Left ventricle myocardium inferior (tissue), 1 donor: ENCODE measurements at regions not wholly inside any gene's neighbourhood (a gene's known extent, or its start where the extent isn't known, plus 50 kb on each side); places are given as distances from the start of the nearest gene placed in this dataset.

Experiments
- DNase-seq: peaks from one replicate; pipeline ENCODE4 v3.0.0-alpha.2; 2020
- H3K27ac ChIP-seq: fragments of 200-600 bp; replicated peaks from 2 replicates; pipeline ENCODE4 v1.8.0; 2021
- H3K27me3 ChIP-seq: fragments of 200-600 bp; 2 replicates; pipeline ENCODE4 v1.8.0; 2021; ENCODE audit warnings: low read depth
- H3K36me3 ChIP-seq: fragments of 200-600 bp; 2 replicates; pipeline ENCODE4 v1.8.0; 2021
- H3K4me1 ChIP-seq: fragments of 200-600 bp; 2 replicates; pipeline ENCODE4 v1.8.0; 2021
- H3K4me3 ChIP-seq: fragments of 200-600 bp; 2 replicates; pipeline ENCODE4 v1.8.0; 2021; ENCODE audit warnings: mild to moderate bottlenecking, moderate library complexity
- H3K9me3 ChIP-seq: fragments of 200-600 bp; replicated peaks from 2 replicates; pipeline ENCODE4 v1.8.0; 2021
- CTCF ChIP-seq: fragments of 200-600 bp; IDR thresholded peaks from 2 replicates; pipeline ENCODE4 v1.8.0; 2021; ENCODE audit warnings: antibody characterized with exemption, mild to moderate bottlenecking, borderline replicate concordance
- intact Hi-C: fragments of 100-400 bp; cut with micrococcal nuclease; formaldehyde crosslinking; loops from one replicate; pipeline ENCODE4 v1.11.0; 2022
- donor health status: DM: no; HTN: yes; CAD: no; lungs with severe emphysema.

DNA sequence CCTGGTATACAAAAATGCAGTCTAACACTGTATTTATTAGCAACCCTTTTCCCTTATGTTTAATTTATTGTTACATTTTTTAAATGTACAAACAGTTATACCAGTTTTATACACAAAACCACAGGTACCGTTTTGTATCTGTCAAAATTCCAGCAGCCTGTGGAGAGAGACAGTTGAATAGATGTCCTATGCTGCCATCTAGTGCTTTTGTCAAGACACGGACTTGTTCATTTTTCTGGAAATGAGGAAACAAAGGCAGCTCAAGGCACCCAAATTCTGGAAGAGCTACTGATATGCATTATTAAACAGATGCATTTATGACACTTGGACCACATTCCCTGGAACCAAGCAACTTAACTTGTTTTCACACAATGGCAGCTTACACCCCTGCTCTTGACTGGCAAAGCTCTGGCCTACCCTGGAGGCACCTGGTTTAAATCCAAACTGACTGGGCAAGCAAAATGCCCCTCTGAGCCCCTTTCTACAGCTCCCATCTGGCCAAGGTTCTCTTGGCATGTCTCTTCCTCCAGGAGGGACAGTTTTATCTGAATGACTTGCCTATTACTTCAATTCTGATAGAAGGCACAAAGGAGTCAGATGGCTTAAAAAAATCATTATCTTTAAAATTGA, 286.9 kb upstream of the PRKD1 start:
- no peaks in the 10 kb centered on the region for H3K36me3 ChIP-seq
- intact Hi-C loops, result loop anchor here (10.0 kb wide), 1 partner anchor 670 kb away; no protein-coding TSS in a partner anchor
- H3K9me3 ChIP-seq, result no peaks in the 10 kb centered on the region
- no peaks in the 10 kb centered on the region for H3K4me1 ChIP-seq
- peaks cover 13% of the 10 kb centered on the region for H3K27me3 ChIP-seq
- no peak for DNase-seq
- H3K27ac ChIP-seq, result no peak overlapping the region
- no peak overlapping the region for H3K4me3 ChIP-seq
- peak; percentile 68 for TF ChIP-seq CTCF

DNA sequence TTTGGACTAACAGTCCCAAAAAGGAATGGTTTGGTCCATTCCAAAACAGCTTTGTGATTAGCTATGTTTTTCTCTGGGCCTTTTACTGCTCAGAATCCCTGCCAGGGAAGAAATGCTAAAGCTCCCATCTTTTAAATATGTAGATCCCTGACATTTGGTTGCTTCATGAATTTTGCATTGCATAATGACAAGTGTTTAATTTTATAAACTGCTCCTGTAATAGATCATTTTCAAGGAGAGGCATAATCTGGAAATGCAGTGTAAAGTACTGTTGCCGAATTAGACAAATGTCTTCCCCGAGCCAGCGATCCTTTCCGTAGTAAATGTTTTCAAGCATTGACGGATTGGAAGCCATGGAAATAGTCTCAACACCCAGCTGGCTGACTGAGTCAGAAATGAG, 291.3 kb upstream of the PRKD1 start:
- no peak overlapping the region for H3K27ac ChIP-seq
- TF ChIP-seq CTCF, result no peak
- no peaks in the 10 kb centered on the region for H3K27me3 ChIP-seq
- peaks cover 22% of the 10 kb centered on the region for H3K4me1 ChIP-seq
- H3K9me3 ChIP-seq, result no peaks in the 10 kb centered on the region
- H3K36me3 ChIP-seq, result no peaks in the 10 kb centered on the region
- H3K4me3 ChIP-seq, result no peak overlapping the region
- intact Hi-C loops, result loop anchor here (10.0 kb wide), 1 partner anchor 674 kb away; no protein-coding TSS in a partner anchor
- no peak for DNase-seq

DNA sequence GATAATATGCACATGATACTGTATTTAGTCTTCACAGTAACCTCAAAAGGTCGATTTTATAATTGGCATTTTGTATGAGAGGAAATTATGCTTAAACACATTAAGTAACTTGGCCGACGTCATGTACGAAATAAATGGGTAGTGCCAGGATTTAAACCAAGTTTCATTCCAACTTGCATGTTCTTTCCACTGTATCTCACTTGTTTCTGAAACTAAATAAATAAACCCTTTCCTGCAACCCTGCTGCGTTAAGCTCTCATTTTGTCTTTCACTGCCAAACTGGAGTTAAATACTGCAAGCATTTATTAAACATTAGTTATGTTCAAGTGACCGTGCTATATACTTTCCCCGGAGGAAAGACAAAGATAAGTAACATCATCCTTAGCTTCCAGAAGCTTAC, 293.9 kb upstream of the PRKD1 start:
- intact Hi-C loops, result no loop called here
- Histone ChIP-seq H3K4me3 (no peak overlapping the region), H3K27ac (no peak overlapping the region), H3K4me1 (peaks cover 27% of the 10 kb centered on the region), H3K27me3 (no peaks in the 10 kb centered on the region), H3K36me3 (no peaks in the 10 kb centered on the region), H3K9me3 (no peaks in the 10 kb centered on the region)
- DNase-seq, result no peak
- TF ChIP-seq CTCF, result no peak

DNA sequence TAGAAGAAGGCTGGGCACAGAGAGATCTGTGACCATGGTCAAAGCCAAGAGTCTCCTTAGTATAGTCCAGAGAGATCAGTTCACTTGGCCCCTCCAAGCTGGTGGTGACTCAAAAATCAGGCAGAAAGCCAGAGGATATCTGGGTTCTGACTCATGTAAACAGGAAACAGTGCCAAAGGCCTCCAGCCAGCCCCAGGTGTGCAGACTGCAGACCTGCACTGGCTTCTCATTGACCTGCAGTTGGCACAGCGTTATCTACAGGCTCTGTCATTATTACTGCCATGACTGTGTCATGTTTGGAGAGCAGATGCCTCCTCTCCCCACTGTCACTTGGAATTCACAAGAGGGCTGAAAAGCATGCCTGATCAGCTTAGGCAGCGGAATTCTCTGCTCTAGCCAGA, 295.7 kb upstream of the PRKD1 start:
- Histone ChIP-seq H3K9me3 (no peaks in the 10 kb centered on the region), H3K4me1 (peaks cover 33% of the 10 kb centered on the region), H3K27ac (peak overlapping the region; percentile 60), H3K36me3 (no peaks in the 10 kb centered on the region), H3K27me3 (no peaks in the 10 kb centered on the region), H3K4me3 (no peak overlapping the region)
- DNase-seq, result peak; percentile 29
- intact Hi-C loops, result no loop called here
- no peak for TF ChIP-seq CTCF

- no peak for TF ChIP-seq CTCF
- H3K36me3 ChIP-seq, result no peaks in the 10 kb centered on the region
- H3K4me3 ChIP-seq, result no peak overlapping the region
- intact Hi-C loops, result no loop called here
- no peaks in the 10 kb centered on the region for H3K9me3 ChIP-seq
- H3K4me1 ChIP-seq, result peaks cover 34% of the 10 kb centered on the region
- peak overlapping the region; percentile 60 for H3K27ac ChIP-seq
- no peak for DNase-seq
- H3K27me3 ChIP-seq, result no peaks in the 10 kb centered on the region
Measured at GRCh38 chr14:30223966-30224365, 296.3 kb upstream of the PRKD1 start.
